Upper lobe of left lung (tissue), 6 donors: ENCODE measurements at regions not wholly inside any gene's neighbourhood (a gene's known extent, or its start where the extent isn't known, plus 50 kb on each side); places are given as distances from the start of the nearest gene placed in this dataset.

Experiments used
- ATAC-seq, 2 donors: fragments of 200-7000 bp; cut with Tn5 transposase; one replicate each; pipeline ENCODE4 v1.9.1; 2022; ENCODE audit warnings: mild to moderate bottlenecking in 2 of 2, moderate library complexity in 2 of 2; ENCODE audit not compliant: low FRiP score in 2 of 2
- DNase-seq, 2 donors: peaks; one replicate each; pipeline ENCODE4 v3.0.0-alpha.2; 2019 to 2020
- H3K27ac ChIP-seq, 4 donors: fragments of 200-600 bp; sonication (generic); one replicate each; pipeline ENCODE4 v1.5.1; 2016 to 2019
- H3K27me3 ChIP-seq, 4 donors: fragments of 200-600 bp; sonication (generic); one replicate each; pipeline ENCODE4 v1.5.1; 2017 to 2019
- H3K36me3 ChIP-seq, 4 donors: fragments of 200-600 bp; sonication (generic); one replicate each; pipeline ENCODE4 v1.5.1; 2016 to 2019
- H3K4me1 ChIP-seq, 4 donors: fragments of 200-600 bp; sonication (generic); one replicate each; pipeline ENCODE4 v1.5.1; 2018 to 2019
- H3K4me3 ChIP-seq, 4 donors: fragments of 200-600 bp; sonication (generic); one replicate each; pipeline ENCODE4 v1.5.1; 2017 to 2019; ENCODE audit warnings: mild to moderate bottlenecking in 2 of 4, moderate library complexity in 1 of 4
- H3K9me3 ChIP-seq, 4 donors: fragments of 200-600 bp; sonication (generic); one replicate each; pipeline ENCODE4 v1.5.1; 2018 to 2019
- EP300 ChIP-seq, 4 donors: sonication (generic); formaldehyde crosslinking; IDR thresholded peaks; one replicate each; pipeline ENCODE4 v1.5.1; 2017; ENCODE audit warnings: antibody characterized with exemption in 4 of 4, control low read depth in 2 of 4
- POLR2A ChIP-seq, 4 donors: fragments of 450-650 bp; IDR thresholded peaks; one replicate each; pipeline ENCODE4 v1.5.1; 2016 to 2017; ENCODE audit warnings: antibody characterized with exemption in 4 of 4, mild to moderate bottlenecking in 2 of 4
- POLR2AphosphoS5 ChIP-seq, 2 donors: sonication (generic); formaldehyde crosslinking; IDR thresholded peaks; one replicate each; pipeline ENCODE4 v1.5.1; 2017; ENCODE audit warnings: antibody characterized with exemption in 2 of 2
- WGBS, 2 donors: methylation state at CpG; one replicate each; pipeline ENCODE4 v1.1.5; 2017 to 2018; 5-methylcytosine and 5-hydroxymethylcytosine counted together
- TF ChIP-seq, protein P1 (sequence below), 6 experiments: fragments of 450-650 bp in 4 of 6; fragments of 200-600 bp in 2 of 6; sonication (generic) in 2 of 6; IDR thresholded peaks; one replicate each; pipeline ENCODE4 v1.5.1; 2016 to 2019; ENCODE audit warnings: antibody characterized with exemption in 6 of 6
- donor health status: DM: no; HTN: no; CAD: no; lungs with moderate emphysema.
- donor health status: DM: no; HTN: yes; CAD: no; lungs with severe emphysema.

- DNase-seq, result no peak
- no peak overlapping the region for H3K27ac ChIP-seq
- no peaks in the 10 kb centered on the region for H3K4me1 ChIP-seq
- no peak overlapping the region for H3K4me3 ChIP-seq
- H3K9me3 ChIP-seq, result no peaks in the 10 kb centered on the region
- no peak for ATAC-seq
- H3K36me3 ChIP-seq, result no peaks in the 10 kb centered on the region
- TF ChIP-seq, protein P1, sequence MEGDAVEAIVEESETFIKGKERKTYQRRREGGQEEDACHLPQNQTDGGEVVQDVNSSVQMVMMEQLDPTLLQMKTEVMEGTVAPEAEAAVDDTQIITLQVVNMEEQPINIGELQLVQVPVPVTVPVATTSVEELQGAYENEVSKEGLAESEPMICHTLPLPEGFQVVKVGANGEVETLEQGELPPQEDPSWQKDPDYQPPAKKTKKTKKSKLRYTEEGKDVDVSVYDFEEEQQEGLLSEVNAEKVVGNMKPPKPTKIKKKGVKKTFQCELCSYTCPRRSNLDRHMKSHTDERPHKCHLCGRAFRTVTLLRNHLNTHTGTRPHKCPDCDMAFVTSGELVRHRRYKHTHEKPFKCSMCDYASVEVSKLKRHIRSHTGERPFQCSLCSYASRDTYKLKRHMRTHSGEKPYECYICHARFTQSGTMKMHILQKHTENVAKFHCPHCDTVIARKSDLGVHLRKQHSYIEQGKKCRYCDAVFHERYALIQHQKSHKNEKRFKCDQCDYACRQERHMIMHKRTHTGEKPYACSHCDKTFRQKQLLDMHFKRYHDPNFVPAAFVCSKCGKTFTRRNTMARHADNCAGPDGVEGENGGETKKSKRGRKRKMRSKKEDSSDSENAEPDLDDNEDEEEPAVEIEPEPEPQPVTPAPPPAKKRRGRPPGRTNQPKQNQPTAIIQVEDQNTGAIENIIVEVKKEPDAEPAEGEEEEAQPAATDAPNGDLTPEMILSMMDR (IDR thresholded peaks at IDR 0.05), result no peak
- TF ChIP-seq POLR2A (IDR thresholded peaks at IDR 0.05) (no peak), EP300 (IDR thresholded peaks at IDR 0.05) (no peak), POLR2AphosphoS5 (IDR thresholded peaks at IDR 0.05) (no peak)
- no peaks in the 10 kb centered on the region for H3K27me3 ChIP-seq
Measured at GRCh38 chr15:25556136-25556535, 117.3 kb upstream of the UBE3A start.

- TF ChIP-seq, protein P1 (IDR thresholded peaks at IDR 0.05), result no peak
- Histone ChIP-seq H3K27ac (no peak overlapping the region), H3K36me3 (no peaks in the 10 kb centered on the region), H3K4me1 (no peaks in the 10 kb centered on the region), H3K9me3 (no peaks in the 10 kb centered on the region), H3K4me3 (no peak overlapping the region), H3K27me3 (no peaks in the 10 kb centered on the region)
- WGBS, 2 donors, result 88 to 91% methylated on average over 10 of the region's 10 CpGs
- no peak for DNase-seq
- no peak for ATAC-seq
Measured at GRCh38 chr15:25554640-25555039, 115.8 kb upstream of the UBE3A start.

DNA sequence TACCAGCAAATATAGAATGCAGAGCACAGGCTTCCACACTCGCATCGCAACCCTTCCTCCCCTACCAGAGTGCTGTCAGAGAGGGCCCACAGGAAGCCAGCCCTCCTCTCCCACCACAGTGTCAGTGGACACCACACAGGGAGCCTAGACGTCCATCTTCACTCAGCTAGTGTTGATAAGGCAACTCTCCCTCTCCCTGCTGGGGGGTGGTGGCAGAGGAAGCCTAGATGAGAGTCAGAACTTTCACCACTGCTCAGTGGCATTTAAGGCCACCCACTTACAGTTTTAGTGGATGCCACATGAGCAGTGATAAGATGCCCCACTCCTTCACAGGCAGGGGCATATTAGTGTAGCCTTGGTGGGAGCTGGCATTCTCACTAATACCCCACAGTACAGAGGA, 109.8 kb upstream of the UBE3A start:
- TF ChIP-seq POLR2AphosphoS5 (IDR thresholded peaks at IDR 0.05) (no peak), POLR2A (IDR thresholded peaks at IDR 0.05) (no peak), EP300 (IDR thresholded peaks at IDR 0.05) (no peak)
- TF ChIP-seq, protein P1 (IDR thresholded peaks at IDR 0.05), result no peak
- WGBS, 2 donors, result 74 to 100% methylated on average over 2 to 3 of the region's 3 CpGs
- no peaks in the 10 kb centered on the region for H3K27me3 ChIP-seq
- ATAC-seq (no peak), DNase-seq (no peak)
- H3K4me3 ChIP-seq, result no peak overlapping the region
- H3K36me3 ChIP-seq, result no peaks in the 10 kb centered on the region
- H3K27ac ChIP-seq, result no peak overlapping the region
- no peaks in the 10 kb centered on the region for H3K4me1 ChIP-seq
- no peaks in the 10 kb centered on the region for H3K9me3 ChIP-seq

- 64 to 71% methylated on average over 3 of the region's 3 CpGs for WGBS, 2 donors
- Histone ChIP-seq H3K4me3 (no peak overlapping the region), H3K27me3 (no peaks in the 10 kb centered on the region), H3K27ac (no peak overlapping the region), H3K4me1 (peaks cover 0 to 22% (median 6%) of the 10 kb centered on the region in 4 donors), H3K36me3 (no peaks in the 10 kb centered on the region), H3K9me3 (no peaks in the 10 kb centered on the region)
- DNase-seq, result no peak
- TF ChIP-seq POLR2A (IDR thresholded peaks at IDR 0.05) (no peak), POLR2AphosphoS5 (IDR thresholded peaks at IDR 0.05) (no peak)
- TF ChIP-seq, protein P1 (IDR thresholded peaks at IDR 0.05), result no peak
- no peak for ATAC-seq
Measured at GRCh38 chr15:25545889-25546288, 107.1 kb upstream of the UBE3A start.

DNA sequence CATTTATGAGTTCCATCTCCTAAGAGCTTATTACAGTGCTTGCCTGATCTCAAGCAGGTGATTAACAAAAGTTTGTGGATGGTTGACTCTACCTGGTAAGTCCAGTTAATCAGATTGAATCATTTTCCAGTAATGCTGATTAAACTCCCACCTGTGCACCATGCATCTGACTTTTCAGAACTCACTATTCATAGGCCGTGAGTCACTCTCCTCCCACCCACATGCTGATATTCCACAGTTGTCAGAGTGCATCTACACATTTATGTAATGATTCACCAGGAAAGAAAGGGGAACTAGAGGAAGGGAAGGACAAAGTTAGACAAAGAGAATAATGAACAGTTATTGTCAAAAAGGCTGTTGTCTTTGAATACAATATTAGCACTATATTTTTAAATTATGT, 106.2 kb upstream of the UBE3A start:
- no peaks in the 10 kb centered on the region for H3K27me3 ChIP-seq
- no peak for ATAC-seq
- H3K36me3 ChIP-seq, result no peaks in the 10 kb centered on the region
- no peaks in the 10 kb centered on the region for H3K9me3 ChIP-seq
- no peak for DNase-seq
- peaks cover 0 to 22% (median 6%) of the 10 kb centered on the region in 4 donors for H3K4me1 ChIP-seq
- TF ChIP-seq, protein P1 (IDR thresholded peaks at IDR 0.05), result no peak
- TF ChIP-seq EP300 (IDR thresholded peaks at IDR 0.05) (no peak), POLR2A (IDR thresholded peaks at IDR 0.05) (no peak), POLR2AphosphoS5 (IDR thresholded peaks at IDR 0.05) (no peak)
- WGBS, 2 donors, result 71 to 75% methylated on average over 1 of the region's 1 CpG
- H3K27ac ChIP-seq, result no peak overlapping the region
- H3K4me3 ChIP-seq, result no peak overlapping the region
